ENCODE measurements at regions not wholly inside any gene's neighbourhood (a gene's known extent, or its start where the extent isn't known, plus 50 kb on each side); places are given as distances from the start of the nearest gene placed in this dataset.

- Histone ChIP-seq H3K36me3 (ENCODE audit: insufficient read depth, low read length) (no peaks in the 10 kb centered on the region), H3K4me3 (ENCODE audit: low read length, poor library complexity, severe bottlenecking) (no peak overlapping the region), H3K27me3 (ENCODE audit: insufficient read depth, low read length, poor library complexity, severe bottlenecking) (no peaks in the 10 kb centered on the region), H3F3A (ENCODE audit: low read depth) (no peaks in the 10 kb centered on the region), H3K79me2 (ENCODE audit: insufficient read depth, low read length) (no peaks in the 10 kb centered on the region), H3K9me2 (replicated peaks; ENCODE audit: low read depth, low read length) (no peaks in the 10 kb centered on the region), H3K4me1 (ENCODE audit: insufficient read depth, low read length, poor library complexity, severe bottlenecking) (no peaks in the 10 kb centered on the region), H2AFZ (ENCODE audit: low read length) (no peak overlapping the region), H4K20me1 (ENCODE audit: insufficient read depth, low read length, poor library complexity, severe bottlenecking) (no peaks in the 10 kb centered on the region), H3K4me2 (ENCODE audit: low read depth, low read length, poor library complexity, severe bottlenecking) (no peak overlapping the region), H3K9ac (ENCODE audit: low read depth, low read length, poor library complexity, severe bottlenecking) (no peak overlapping the region), H3K9me3 (ENCODE audit: insufficient read depth, low read depth, low read length) (no peaks in the 10 kb centered on the region)
- TF ChIP-seq EZH2phosphoT487 (IDR thresholded peaks at IDR 0.05; ENCODE audit: borderline replicate concordance) (no peak), CTCF (conservative IDR thresholded peaks at IDR 0.05; ENCODE audit: low read length) (no peak)
Observed at GRCh38 chr17:13302983-13303382, 285.2 kb upstream of the ELAC2 start.

- H3K79me2 ChIP-seq (ENCODE audit: insufficient read depth, low read length), result no peaks in the 10 kb centered on the region
- no peaks in the 10 kb centered on the region for H4K20me1 ChIP-seq (ENCODE audit: insufficient read depth, low read length, poor library complexity, severe bottlenecking)
- no peaks in the 10 kb centered on the region for H3K9me2 ChIP-seq (replicated peaks; ENCODE audit: low read depth, low read length)
- H3K36me3 ChIP-seq (ENCODE audit: insufficient read depth, low read length), result no peaks in the 10 kb centered on the region
- TF ChIP-seq EZH2phosphoT487 (IDR thresholded peaks at IDR 0.05; ENCODE audit: borderline replicate concordance) (no peak), CTCF (conservative IDR thresholded peaks at IDR 0.05; ENCODE audit: low read length) (no peak)
- H3K4me1 ChIP-seq (ENCODE audit: insufficient read depth, low read length, poor library complexity, severe bottlenecking), result no peaks in the 10 kb centered on the region
- no peak overlapping the region for H2AFZ ChIP-seq (ENCODE audit: low read length)
- no peaks in the 10 kb centered on the region for H3K27me3 ChIP-seq (ENCODE audit: insufficient read depth, low read length, poor library complexity, severe bottlenecking)
- H3K9me3 ChIP-seq (ENCODE audit: insufficient read depth, low read depth, low read length), result no peaks in the 10 kb centered on the region
- H3F3A ChIP-seq (ENCODE audit: low read depth), result no peaks in the 10 kb centered on the region
- no peak overlapping the region for H3K9ac ChIP-seq (ENCODE audit: low read depth, low read length, poor library complexity, severe bottlenecking)
- H3K4me2 ChIP-seq (ENCODE audit: low read depth, low read length, poor library complexity, severe bottlenecking), result no peak overlapping the region
- H3K4me3 ChIP-seq (ENCODE audit: low read length, poor library complexity, severe bottlenecking), result no peak overlapping the region
Observed at GRCh38 chr17:13302419-13302818, 284.6 kb upstream of the ELAC2 start.

- no peak overlapping the region for H3K4me2 ChIP-seq (ENCODE audit: low read depth, low read length, poor library complexity, severe bottlenecking)
- no peaks in the 10 kb centered on the region for H4K20me1 ChIP-seq (ENCODE audit: insufficient read depth, low read length, poor library complexity, severe bottlenecking)
- no peak overlapping the region for H3K4me3 ChIP-seq (ENCODE audit: low read length, poor library complexity, severe bottlenecking)
- no peaks in the 10 kb centered on the region for H3K36me3 ChIP-seq (ENCODE audit: insufficient read depth, low read length)
- no peak overlapping the region for H2AFZ ChIP-seq (ENCODE audit: low read length)
- no peaks in the 10 kb centered on the region for H3K4me1 ChIP-seq (ENCODE audit: insufficient read depth, low read length, poor library complexity, severe bottlenecking)
- no peaks in the 10 kb centered on the region for H3K9me3 ChIP-seq (ENCODE audit: insufficient read depth, low read depth, low read length)
- H3K9me2 ChIP-seq (replicated peaks; ENCODE audit: low read depth, low read length), result no peaks in the 10 kb centered on the region
- H3K9ac ChIP-seq (ENCODE audit: low read depth, low read length, poor library complexity, severe bottlenecking), result no peak overlapping the region
- no peak for TF ChIP-seq EZH2phosphoT487 (IDR thresholded peaks at IDR 0.05; ENCODE audit: borderline replicate concordance)
- no peak for TF ChIP-seq CTCF (conservative IDR thresholded peaks at IDR 0.05; ENCODE audit: low read length)
- H3K27me3 ChIP-seq (ENCODE audit: insufficient read depth, low read length, poor library complexity, severe bottlenecking), result no peaks in the 10 kb centered on the region
- no peaks in the 10 kb centered on the region for H3F3A ChIP-seq (ENCODE audit: low read depth)
- no peaks in the 10 kb centered on the region for H3K79me2 ChIP-seq (ENCODE audit: insufficient read depth, low read length)
Observed at GRCh38 chr17:13297183-13297582, 279.4 kb upstream of the ELAC2 start.
